ENCODE measurements at regions not wholly inside any gene's neighbourhood (a gene's known extent, or its start where the extent isn't known, plus 50 kb on each side); places are given as distances from the start of the nearest gene placed in this dataset.

DNA sequence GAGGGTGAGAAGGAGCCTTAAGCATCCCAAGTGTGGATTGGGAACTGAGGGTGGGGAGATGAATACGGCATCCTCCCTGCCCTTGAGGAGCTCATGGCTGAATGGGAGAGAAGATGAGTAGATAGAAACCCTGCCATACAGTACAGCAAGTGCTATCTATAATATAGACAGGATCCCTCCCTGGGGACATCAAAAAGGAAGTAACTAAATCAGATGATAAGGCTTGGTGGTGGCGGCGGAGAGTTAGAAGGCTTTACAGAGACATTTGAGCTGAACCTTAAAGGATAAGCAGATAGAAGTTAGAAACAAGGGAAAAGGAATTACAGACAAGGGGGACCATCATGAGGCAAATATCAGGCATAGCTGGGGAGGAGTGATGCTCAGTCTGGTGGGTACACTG lies 67.5 kb upstream of the TMEM132E start:
- 0% methylated on average over 3 of the region's 3 CpGs for WGBS (ENCODE audit: insufficient coverage, low coverage, missing lambda C conversion rate)
- FAIRE-seq = no peak
- no peaks in the 10 kb centered on the region for H3K9me3 ChIP-seq (replicated peaks; ENCODE audit: control insufficient read depth, insufficient read depth, low read depth, low read length)

DNA sequence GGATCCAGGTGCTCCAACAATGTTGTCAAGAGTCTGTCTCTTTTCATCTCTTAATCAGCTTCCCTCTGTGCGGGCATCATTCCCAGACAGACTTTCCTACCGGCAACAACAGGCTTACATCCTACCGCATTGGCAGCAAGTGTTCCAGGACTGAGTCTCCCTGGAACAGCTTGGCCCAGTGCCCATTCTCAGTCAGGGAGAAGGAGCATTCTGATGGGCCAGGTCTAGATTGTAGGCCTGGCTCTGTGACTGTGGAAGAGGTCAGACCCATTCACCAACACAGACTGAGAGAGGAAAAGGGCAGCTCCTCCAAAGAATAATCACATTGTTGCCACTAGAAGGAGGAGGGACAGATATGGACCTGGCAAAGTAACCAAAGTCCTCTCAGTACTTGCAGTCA lies 68.1 kb upstream of the TMEM132E start:
- H3K4me3 ChIP-seq = no peak overlapping the region
- no TSS peak for BruUV-seq (replicated peaks)
- no peaks in the 10 kb centered on the region for H3K36me3 ChIP-seq (ENCODE audit: control insufficient read depth, insufficient read depth, low read length)
- POLR2A ChIA-PET = no interaction called here
- CTCF ChIA-PET (ENCODE audit: low intra/inter-chr PET ratio) = no interaction called here
- no peak overlapping the region for H3K4me2 ChIP-seq (ENCODE audit: insufficient read depth, low read length)
- no peaks in the 10 kb centered on the region for H4K20me1 ChIP-seq (replicated peaks; ENCODE audit: control insufficient read depth, insufficient read depth, low read length)
- H3K27ac ChIP-seq (ENCODE audit: extremely low read depth, low read depth, low read length) = no peak overlapping the region
- FAIRE-seq (no peak), DNase-seq (ENCODE audit: extremely low read depth in 1 of 4, low spot score in 3 of 4) (no peak), ATAC-seq (no peak)
- 0% methylated on average over 3 of the region's 3 CpGs for WGBS (ENCODE audit: insufficient coverage, low coverage, missing lambda C conversion rate)
- intact Hi-C loops (cut with micrococcal nuclease) (no loop called here), in situ Hi-C loops (cut with MboI) (no loop called here)
- H2AFZ ChIP-seq (ENCODE audit: low read depth, low read length) = no peak overlapping the region
- H3K79me2 ChIP-seq (ENCODE audit: control insufficient read depth, insufficient read depth, low read length) = no peaks in the 10 kb centered on the region
- H3K4me1 ChIP-seq (replicated peaks in 1 of 2; ENCODE audit: control insufficient read depth in 2 of 2, insufficient read depth in 2 of 2, low read length in 2 of 2) = no peaks in the 10 kb centered on the region
- H3K9me1 ChIP-seq (ENCODE audit: control insufficient read depth, insufficient read depth, low read length) = no peaks in the 10 kb centered on the region
- peaks cover 0 to 4% of the 10 kb centered on the region in 2 experiments; a peak in 1 of 5 replicates for H3K27me3 ChIP-seq (ENCODE audit: control insufficient read depth in 2 of 2, insufficient read depth in 2 of 2, low read length in 2 of 2)
- H3K9ac ChIP-seq (ENCODE audit: insufficient read depth in 1 of 2, low read depth in 2 of 2, low read length in 2 of 2) = no peak overlapping the region
- H3K9me3 ChIP-seq (replicated peaks; ENCODE audit: control insufficient read depth, insufficient read depth, low read depth, low read length) = no peaks in the 10 kb centered on the region
- TF ChIP-seq, protein P1, sequence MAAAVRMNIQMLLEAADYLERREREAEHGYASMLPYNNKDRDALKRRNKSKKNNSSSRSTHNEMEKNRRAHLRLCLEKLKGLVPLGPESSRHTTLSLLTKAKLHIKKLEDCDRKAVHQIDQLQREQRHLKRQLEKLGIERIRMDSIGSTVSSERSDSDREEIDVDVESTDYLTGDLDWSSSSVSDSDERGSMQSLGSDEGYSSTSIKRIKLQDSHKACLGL (CRISPR knock-in tag; IDR thresholded peaks at IDR 0.05; ENCODE audit: borderline replicate concordance, poor library complexity, severe bottlenecking) = no peak
- TF ChIP-seq CEBPB (tag; IDR thresholded peaks at IDR 0.05) (no peak), RBM34 (IDR thresholded peaks at IDR 0.05; ENCODE audit: borderline replicate concordance, insufficient read depth, low read length) (no peak), MAZ (CRISPR knock-in tag; conservative IDR thresholded peaks at IDR 0.05 in 1 of 2, IDR thresholded peaks at IDR 0.05 in 1 of 2) (no peak), RFX7 (CRISPR knock-in tag; IDR thresholded peaks at IDR 0.05) (no peak), ELF2 (CRISPR knock-in tag; IDR thresholded peaks at IDR 0.05) (no peak), ZNF282 (CRISPR knock-in tag; IDR thresholded peaks at IDR 0.05) (no peak)
- TF ChIP-seq, protein P2, sequence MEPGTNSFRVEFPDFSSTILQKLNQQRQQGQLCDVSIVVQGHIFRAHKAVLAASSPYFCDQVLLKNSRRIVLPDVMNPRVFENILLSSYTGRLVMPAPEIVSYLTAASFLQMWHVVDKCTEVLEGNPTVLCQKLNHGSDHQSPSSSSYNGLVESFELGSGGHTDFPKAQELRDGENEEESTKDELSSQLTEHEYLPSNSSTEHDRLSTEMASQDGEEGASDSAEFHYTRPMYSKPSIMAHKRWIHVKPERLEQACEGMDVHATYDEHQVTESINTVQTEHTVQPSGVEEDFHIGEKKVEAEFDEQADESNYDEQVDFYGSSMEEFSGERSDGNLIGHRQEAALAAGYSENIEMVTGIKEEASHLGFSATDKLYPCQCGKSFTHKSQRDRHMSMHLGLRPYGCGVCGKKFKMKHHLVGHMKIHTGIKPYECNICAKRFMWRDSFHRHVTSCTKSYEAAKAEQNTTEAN (CRISPR knock-in tag; IDR thresholded peaks at IDR 0.05) = no peak

More for the DNA sequence above, 67.5 kb upstream of the TMEM132E start:
- no peak for ATAC-seq
- intact Hi-C loops (cut with micrococcal nuclease) = no loop called here
- Histone ChIP-seq H3K27ac (ENCODE audit: extremely low read depth, low read depth, low read length) (no peak overlapping the region), H3K4me2 (ENCODE audit: insufficient read depth, low read length) (no peak overlapping the region), H3K27me3 (ENCODE audit: control insufficient read depth in 2 of 2, insufficient read depth in 2 of 2, low read length in 2 of 2) (peaks cover 0 to 4% of the 10 kb centered on the region in 2 experiments; a peak in 1 of 5 replicates), H3K9ac (ENCODE audit: insufficient read depth in 1 of 2, low read depth in 2 of 2, low read length in 2 of 2) (no peak overlapping the region), H3K36me3 (ENCODE audit: control insufficient read depth, insufficient read depth, low read length) (no peaks in the 10 kb centered on the region), H3K4me1 (replicated peaks in 1 of 2; ENCODE audit: control insufficient read depth in 2 of 2, insufficient read depth in 2 of 2, low read length in 2 of 2) (no peaks in the 10 kb centered on the region), H3K9me1 (ENCODE audit: control insufficient read depth, insufficient read depth, low read length) (no peaks in the 10 kb centered on the region), H4K20me1 (replicated peaks; ENCODE audit: control insufficient read depth, insufficient read depth, low read length) (no peaks in the 10 kb centered on the region), H2AFZ (ENCODE audit: low read depth, low read length) (no peak overlapping the region), H3K4me3 (no peak overlapping the region), H3K79me2 (ENCODE audit: control insufficient read depth, insufficient read depth, low read length) (no peaks in the 10 kb centered on the region)
- ChIA-PET POLR2A (interaction anchor here (0.6 kb wide), 1 partner anchor 74 kb away, joined by 3 read pairs; no protein-coding TSS in a partner anchor), CTCF (ENCODE audit: low intra/inter-chr PET ratio) (no interaction called here)
- in situ Hi-C loops (cut with MboI) = no loop called here
- TF ChIP-seq, protein P3, sequence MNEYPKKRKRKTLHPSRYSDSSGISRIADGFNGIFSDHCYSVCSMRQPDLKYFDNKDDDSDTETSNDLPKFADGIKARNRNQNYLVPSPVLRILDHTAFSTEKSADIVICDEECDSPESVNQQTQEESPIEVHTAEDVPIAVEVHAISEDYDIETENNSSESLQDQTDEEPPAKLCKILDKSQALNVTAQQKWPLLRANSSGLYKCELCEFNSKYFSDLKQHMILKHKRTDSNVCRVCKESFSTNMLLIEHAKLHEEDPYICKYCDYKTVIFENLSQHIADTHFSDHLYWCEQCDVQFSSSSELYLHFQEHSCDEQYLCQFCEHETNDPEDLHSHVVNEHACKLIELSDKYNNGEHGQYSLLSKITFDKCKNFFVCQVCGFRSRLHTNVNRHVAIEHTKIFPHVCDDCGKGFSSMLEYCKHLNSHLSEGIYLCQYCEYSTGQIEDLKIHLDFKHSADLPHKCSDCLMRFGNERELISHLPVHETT (CRISPR knock-in tag; conservative IDR thresholded peaks at IDR 0.05 in 1 of 2, IDR thresholded peaks at IDR 0.05 in 1 of 2) = no peak
- TF ChIP-seq ARHGAP35 (IDR thresholded peaks at IDR 0.05; ENCODE audit: partially characterized antibody) = no peak
- TF ChIP-seq CBX5 (IDR thresholded peaks at IDR 0.05; ENCODE audit: borderline replicate concordance, low read depth) = no peak
- TF ChIP-seq SP2 (IDR thresholded peaks at IDR 0.05; ENCODE audit: extremely low read depth, low read depth, low read length, poor library complexity, severe bottlenecking) = no peak
- no peak for TF ChIP-seq GABPB1 (CRISPR knock-in tag; IDR thresholded peaks at IDR 0.05)
- no peak for TF ChIP-seq OTX1 (CRISPR knock-in tag; IDR thresholded peaks at IDR 0.05)
- TF ChIP-seq FOXJ3 (CRISPR knock-in tag; IDR thresholded peaks at IDR 0.05) = no peak
- TF ChIP-seq SETDB1 (IDR thresholded peaks at IDR 0.05; ENCODE audit: low read length) = no peak
- no peak for TF ChIP-seq SMARCA5 (IDR thresholded peaks at IDR 0.05)
- DNase-seq (ENCODE audit: extremely low read depth in 1 of 4, low spot score in 3 of 4) = no peak
- BruUV-seq (replicated peaks) = no TSS peak
